Esophagus squamous epithelium (tissue), 5 donors: ENCODE measurements at regions not wholly inside any gene's neighbourhood (a gene's known extent, or its start where the extent isn't known, plus 50 kb on each side); places are given as distances from the start of the nearest gene placed in this dataset.

Experiments used
- DNase-seq: peaks from one replicate; lab custom pipeline; 2025; lab: John Stamatoyannopoulos, UW
- H3K27ac ChIP-seq, 4 donors: fragments of 200-600 bp; sonication (generic); one replicate each; pipeline ENCODE4 v1.5.1; 2016 to 2019; ENCODE audit warnings: mild to moderate bottlenecking in 1 of 4
- H3K27me3 ChIP-seq, 4 donors: fragments of 200-600 bp; sonication (generic); 1 replicate in 3 of 4; 2 replicates in 1 of 4; pipeline versions ENCODE4 v1.5.1 to v1.6.0; 2017 to 2021; ENCODE audit warnings: antibody characterized with exemption in 1 of 4
- H3K36me3 ChIP-seq, 3 donors: fragments of 200-600 bp; sonication (generic); one replicate each; pipeline ENCODE4 v1.5.1; 2016 to 2019
- H3K4me1 ChIP-seq, 3 donors: fragments of 200-600 bp; sonication (generic); one replicate each; pipeline ENCODE4 v1.5.1; 2017 to 2019
- H3K4me3 ChIP-seq, 4 donors: fragments of 200-600 bp; sonication (generic); 1 replicate in 3 of 4; 2 replicates in 1 of 4; pipeline ENCODE4 v1.5.1; 2016 to 2019; ENCODE audit warnings: mild to moderate bottlenecking in 2 of 4, moderate library complexity in 1 of 4
- H3K9me3 ChIP-seq, 3 donors: fragments of 200-600 bp; sonication (generic); one replicate each; pipeline ENCODE4 v1.5.1; 2016 to 2019
- POLR2A ChIP-seq, 4 donors: fragments of 450-650 bp; IDR thresholded peaks; one replicate each; pipeline ENCODE4 v1.6.1; 2017; ENCODE audit warnings: antibody characterized with exemption in 4 of 4, mild to moderate bottlenecking in 4 of 4, moderate library complexity in 3 of 4
- WGBS, 2 donors: methylation state at CpG; one replicate each; pipeline ENCODE4 v1.1.5; 2018; 5-methylcytosine and 5-hydroxymethylcytosine counted together
- intact Hi-C: fragments of 100-400 bp; cut with DNase I; formaldehyde crosslinking; loops from one replicate; pipeline ENCODE4 v1.15.0; 2022
- TF ChIP-seq, protein P1 (sequence below), 6 experiments: fragments of 450-650 bp in 4 of 6; fragments of 200-600 bp in 2 of 6; sonication (generic) in 2 of 6; IDR thresholded peaks; one replicate each; pipeline ENCODE4 v1.5.1; 2016 to 2019; ENCODE audit warnings: antibody characterized with exemption in 6 of 6, mild to moderate bottlenecking in 4 of 6, moderate library complexity in 4 of 6
- donor health status: DM: yes; HTN: yes; CAD: no.

DNA sequence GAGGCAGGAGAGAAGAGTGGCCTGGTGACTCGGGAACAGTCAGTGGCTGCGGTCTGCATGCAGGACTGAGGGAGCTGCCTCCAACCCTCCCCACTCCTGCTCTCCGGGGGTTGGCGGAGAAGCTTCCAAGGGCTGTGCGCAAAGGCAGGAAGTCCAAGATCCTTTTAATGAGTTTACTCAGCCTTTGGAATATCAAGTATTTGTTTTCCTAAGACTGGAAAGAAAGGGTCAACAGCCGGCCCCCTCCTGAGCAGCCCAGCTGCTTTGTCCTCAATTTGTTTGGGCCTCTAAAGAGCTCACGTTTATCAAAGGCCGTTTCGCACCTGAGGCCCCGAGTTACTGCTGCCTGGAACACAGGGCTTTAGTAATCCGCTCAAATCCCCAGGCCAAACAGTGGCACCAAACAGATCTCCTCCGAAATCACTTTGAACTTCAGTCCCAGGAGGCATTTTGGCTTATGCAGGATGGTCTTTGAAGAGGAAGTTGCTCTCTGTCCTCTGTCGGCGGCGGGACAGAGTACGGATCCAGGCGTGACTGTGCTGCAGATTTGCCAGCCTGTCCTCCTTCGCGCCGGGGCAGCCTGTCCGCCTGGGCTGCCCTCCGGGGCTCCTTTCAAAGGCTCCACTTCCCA lies 117.2 kb upstream of the FZD10 start:
- Histone ChIP-seq H3K4me3 (no peak overlapping the region), H3K4me1 (peaks cover 0 to 28% (median 2%) of the 10 kb centered on the region in 3 donors), H3K27me3 (peaks cover 0 to 64% (median 0%) of the 10 kb centered on the region in 4 donors), H3K36me3 (no peaks in the 10 kb centered on the region), H3K9me3 (no peaks in the 10 kb centered on the region), H3K27ac (no peak overlapping the region)
- no peak for DNase-seq
- 22 to 26% methylated on average over 7 to 12 of the region's 22 CpGs for WGBS, 2 donors
- TF ChIP-seq POLR2A (IDR thresholded peaks at IDR 0.05): no peak
- TF ChIP-seq, protein P1, sequence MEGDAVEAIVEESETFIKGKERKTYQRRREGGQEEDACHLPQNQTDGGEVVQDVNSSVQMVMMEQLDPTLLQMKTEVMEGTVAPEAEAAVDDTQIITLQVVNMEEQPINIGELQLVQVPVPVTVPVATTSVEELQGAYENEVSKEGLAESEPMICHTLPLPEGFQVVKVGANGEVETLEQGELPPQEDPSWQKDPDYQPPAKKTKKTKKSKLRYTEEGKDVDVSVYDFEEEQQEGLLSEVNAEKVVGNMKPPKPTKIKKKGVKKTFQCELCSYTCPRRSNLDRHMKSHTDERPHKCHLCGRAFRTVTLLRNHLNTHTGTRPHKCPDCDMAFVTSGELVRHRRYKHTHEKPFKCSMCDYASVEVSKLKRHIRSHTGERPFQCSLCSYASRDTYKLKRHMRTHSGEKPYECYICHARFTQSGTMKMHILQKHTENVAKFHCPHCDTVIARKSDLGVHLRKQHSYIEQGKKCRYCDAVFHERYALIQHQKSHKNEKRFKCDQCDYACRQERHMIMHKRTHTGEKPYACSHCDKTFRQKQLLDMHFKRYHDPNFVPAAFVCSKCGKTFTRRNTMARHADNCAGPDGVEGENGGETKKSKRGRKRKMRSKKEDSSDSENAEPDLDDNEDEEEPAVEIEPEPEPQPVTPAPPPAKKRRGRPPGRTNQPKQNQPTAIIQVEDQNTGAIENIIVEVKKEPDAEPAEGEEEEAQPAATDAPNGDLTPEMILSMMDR (IDR thresholded peaks at IDR 0.05): no peak
- intact Hi-C loops: loop anchor here (5.0 to 10.0 kb wide), 3 partner anchors 230 to 700 kb away; no protein-coding TSS in a partner anchor

DNA sequence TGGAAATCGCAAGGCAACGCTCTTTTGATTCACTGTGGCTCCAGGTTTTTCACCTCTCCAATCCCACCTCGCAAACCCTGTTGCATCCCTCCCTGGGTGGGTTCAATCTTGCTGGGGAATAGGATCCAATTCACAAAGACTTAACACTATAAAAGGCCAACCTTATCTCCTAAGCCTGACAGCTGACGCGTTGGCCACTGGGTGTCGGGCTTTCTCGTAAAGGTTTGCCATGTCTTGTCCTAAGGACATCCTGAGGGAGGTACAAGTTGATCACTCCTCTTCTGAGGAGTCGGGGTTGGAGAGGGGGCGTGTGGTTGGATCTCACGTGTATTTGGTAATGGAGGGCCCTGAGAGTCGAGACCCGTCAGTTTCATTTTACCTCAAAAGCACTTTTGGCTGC lies 112.6 kb upstream of the FZD10 start:
- intact Hi-C loops: loop anchor here (5.0 to 10.0 kb wide), 3 partner anchors 225 to 695 kb away; no protein-coding TSS in a partner anchor
- TF ChIP-seq, protein P1 (IDR thresholded peaks at IDR 0.05): peak in 1 of 6 experiments; percentile 6
- TF ChIP-seq POLR2A (IDR thresholded peaks at IDR 0.05): no peak
- 78 to 84% methylated on average over 9 to 12 of the region's 12 CpGs for WGBS, 2 donors
- no peaks in the 10 kb centered on the region for H3K9me3 ChIP-seq
- DNase-seq: no peak
- H3K36me3 ChIP-seq: no peaks in the 10 kb centered on the region
- H3K4me3 ChIP-seq: no peak overlapping the region
- H3K4me1 ChIP-seq: peaks cover 0 to 37% (median 2%) of the 10 kb centered on the region in 3 donors
- H3K27me3 ChIP-seq: peaks cover 0 to 35% (median 0%) of the 10 kb centered on the region in 4 donors
- no peak overlapping the region for H3K27ac ChIP-seq

DNA sequence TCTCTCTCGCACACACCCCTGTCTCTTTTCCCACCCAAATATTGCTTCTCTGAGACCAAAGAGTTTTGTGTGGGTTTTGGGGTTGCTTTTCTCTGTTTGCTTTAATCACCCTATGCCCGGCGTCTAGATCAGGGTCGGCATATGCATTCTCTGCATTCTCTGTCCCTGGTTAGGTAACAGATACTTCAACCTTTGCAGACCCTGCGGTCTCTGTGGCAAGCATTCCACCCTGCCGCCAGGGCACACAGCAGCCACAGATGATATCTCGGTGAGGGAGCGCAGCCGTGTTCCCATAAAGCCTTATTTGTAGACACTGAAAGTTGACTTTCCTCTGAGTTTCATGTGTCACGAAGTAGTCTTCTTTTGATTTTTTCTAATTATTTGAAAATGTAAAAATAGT lies 110.4 kb upstream of the FZD10 start:
- intact Hi-C loops: no loop called here
- H3K4me1 ChIP-seq: peaks cover 0 to 22% (median 2%) of the 10 kb centered on the region in 3 donors

DNA sequence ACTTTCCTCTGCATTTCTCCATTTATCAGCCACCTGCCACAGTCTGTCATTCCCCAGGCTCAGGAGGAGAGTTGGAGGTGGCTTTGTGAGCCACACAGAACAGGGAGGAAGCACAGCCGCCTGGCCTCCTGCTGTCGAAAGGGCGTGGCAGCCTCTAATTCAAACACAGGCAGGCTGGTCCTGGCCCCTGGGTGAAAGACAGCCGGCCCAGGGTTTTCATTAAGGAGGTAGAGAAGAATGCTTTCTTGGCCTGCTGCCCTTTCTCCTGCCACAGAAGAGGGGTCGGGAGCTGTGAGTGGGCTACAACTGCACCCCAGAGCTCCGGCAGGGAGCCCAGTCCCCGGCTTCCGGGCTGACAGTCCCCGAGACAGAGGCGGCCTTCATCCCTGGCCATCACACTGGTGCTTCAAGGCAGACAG lies 108.6 kb upstream of the FZD10 start:
- Histone ChIP-seq H3K4me1 (peaks cover 0 to 16% (median 0%) of the 10 kb centered on the region in 3 donors), H3K9me3 (no peaks in the 10 kb centered on the region), H3K27me3 (peaks cover 0 to 11% (median 0%) of the 10 kb centered on the region in 4 donors), H3K36me3 (no peaks in the 10 kb centered on the region), H3K4me3 (no peak overlapping the region), H3K27ac (no peak overlapping the region)
- no peak for DNase-seq
- intact Hi-C loops: no loop called here
- TF ChIP-seq POLR2A (IDR thresholded peaks at IDR 0.05): no peak
- TF ChIP-seq, protein P1 (IDR thresholded peaks at IDR 0.05): peak in 1 of 6 experiments; percentile 3
- WGBS, 2 donors: 44 to 45% methylated on average over 5 of the region's 10 CpGs

More for the DNA sequence above, 110.4 kb upstream of the FZD10 start:
- no peak for TF ChIP-seq POLR2A (IDR thresholded peaks at IDR 0.05)
- TF ChIP-seq, protein P1 (IDR thresholded peaks at IDR 0.05): no peak
- Histone ChIP-seq H3K27me3 (peaks cover 0 to 13% (median 0%) of the 10 kb centered on the region in 4 donors), H3K27ac (no peak overlapping the region), H3K4me3 (no peak overlapping the region), H3K9me3 (no peaks in the 10 kb centered on the region), H3K36me3 (no peaks in the 10 kb centered on the region)
- 72 to 78% methylated on average over 7 to 10 of the region's 10 CpGs for WGBS, 2 donors
- DNase-seq: no peak

DNA sequence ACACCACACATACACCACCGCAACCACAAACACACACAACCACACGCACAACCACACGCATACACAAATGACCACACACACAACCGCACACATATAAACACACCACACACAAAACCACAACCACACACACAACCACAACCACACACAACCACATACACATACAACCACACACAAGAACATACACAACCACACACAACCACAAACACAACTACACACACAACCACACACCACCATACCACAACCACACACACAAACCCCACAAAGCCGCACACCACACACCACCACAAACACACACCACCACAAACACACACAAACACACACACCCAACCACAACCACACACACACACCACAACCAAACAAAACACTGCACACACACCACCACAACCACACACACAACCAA lies 107.5 kb upstream of the FZD10 start:
- Histone ChIP-seq H3K4me3 (no peak overlapping the region), H3K27ac (no peak overlapping the region), H3K27me3 (peaks cover 0 to 11% (median 0%) of the 10 kb centered on the region in 4 donors), H3K36me3 (no peaks in the 10 kb centered on the region), H3K4me1 (peaks cover 0 to 16% (median 0%) of the 10 kb centered on the region in 3 donors), H3K9me3 (no peaks in the 10 kb centered on the region)
- 88 to 92% methylated on average over 5 of the region's 5 CpGs for WGBS, 2 donors
- DNase-seq: no peak
- intact Hi-C loops: no loop called here
- TF ChIP-seq POLR2A (IDR thresholded peaks at IDR 0.05): no peak
- TF ChIP-seq, protein P1 (IDR thresholded peaks at IDR 0.05): no peak
